ENCODE measurements at regions not wholly inside any gene's neighbourhood (a gene's known extent, or its start where the extent isn't known, plus 50 kb on each side); places are given as distances from the start of the nearest gene placed in this dataset.
"Not testable (repeated sequence)": the region's sequence is repeated elsewhere in the genome, so short reads cannot be mapped to it uniquely, and the experiment has no call there.

DNA sequence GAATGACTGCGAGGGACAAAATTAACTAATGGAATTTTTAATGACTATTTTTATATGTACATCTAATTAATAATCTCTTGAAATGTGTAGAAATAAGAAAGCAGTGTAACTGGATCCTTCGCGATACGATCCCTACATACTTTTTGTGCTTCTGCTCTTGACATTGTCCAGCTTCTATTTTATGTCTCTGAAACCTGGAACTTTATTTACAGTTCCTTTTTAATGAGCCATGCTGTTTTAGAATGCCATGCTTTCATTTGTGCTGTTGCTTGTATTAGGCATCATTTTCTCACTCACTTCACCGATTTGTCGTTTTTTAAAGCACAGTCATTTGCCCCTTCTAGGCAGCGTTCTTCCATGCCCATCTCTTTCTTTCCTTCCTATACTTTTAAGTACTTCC lies 301.3 kb downstream of the EDEM1 start:
- DNase-seq: no peak

DNA sequence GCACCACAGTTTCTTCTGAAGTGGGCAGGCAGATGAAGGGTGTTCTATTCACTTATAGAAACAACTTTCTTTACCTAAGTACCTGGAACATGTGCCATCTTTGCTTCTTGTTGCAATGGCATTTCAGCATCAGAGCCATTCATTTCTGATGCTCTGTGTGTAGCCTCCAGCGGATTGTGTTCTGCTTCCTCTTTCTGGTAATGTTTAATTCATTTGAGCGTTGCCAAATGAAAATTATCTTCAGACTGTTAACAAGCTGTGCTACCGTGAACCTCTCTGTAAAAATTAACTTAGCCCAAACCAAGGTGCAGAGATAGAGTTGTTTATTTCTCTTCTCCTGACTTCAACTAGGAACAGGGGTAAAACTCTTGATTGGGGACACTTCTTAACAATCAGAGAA lies 302.0 kb downstream of the EDEM1 start:
- DNase-seq: no peak

DNA sequence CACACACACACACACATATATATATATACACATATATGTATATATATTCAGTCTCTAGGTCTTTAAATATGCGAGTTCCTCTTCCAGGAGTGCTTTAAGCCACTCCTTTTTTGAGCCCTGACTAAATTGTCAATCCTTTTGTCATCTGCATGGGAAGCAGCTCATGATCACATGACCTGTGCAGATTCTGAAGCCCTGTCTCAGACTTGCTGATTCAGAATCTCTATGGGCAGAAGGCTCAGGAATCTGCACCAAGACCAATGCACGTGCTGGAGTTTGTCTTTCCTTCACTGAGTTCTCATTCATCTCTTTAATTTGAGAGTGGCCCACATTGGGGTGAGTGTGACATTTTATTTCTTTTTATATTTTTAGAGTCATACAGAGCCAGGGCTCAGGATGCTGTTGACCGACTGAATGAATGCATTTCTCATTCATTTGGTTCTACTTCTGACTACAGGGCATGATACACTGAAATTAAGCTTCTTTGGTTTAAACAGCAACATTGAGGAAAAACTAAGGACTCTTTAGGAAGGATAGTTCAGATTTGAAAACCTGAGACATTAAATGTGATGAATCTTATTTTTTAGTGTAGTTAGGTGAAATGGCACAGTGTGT lies 307.5 kb downstream of the EDEM1 start:
- DNase-seq: no peak

DNA sequence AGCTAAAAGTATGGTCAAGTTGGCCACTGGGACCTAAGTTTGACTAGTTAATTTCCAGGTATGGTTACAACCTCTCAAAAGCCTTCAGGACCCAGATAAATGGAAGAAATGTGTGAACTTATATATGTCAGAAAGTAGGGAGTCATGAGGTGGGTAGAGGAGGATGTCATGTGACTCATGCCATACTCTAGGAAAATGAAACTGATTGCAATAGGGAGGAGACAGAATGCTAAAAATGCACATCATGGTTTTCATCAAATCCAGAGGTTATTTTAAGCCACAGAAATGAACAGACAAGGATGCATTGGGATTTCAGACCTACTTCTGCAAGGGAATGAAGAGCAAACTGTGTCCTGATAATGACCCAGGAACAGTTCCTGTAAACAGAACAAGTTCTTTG lies 310.0 kb downstream of the EDEM1 start:
- no peak for DNase-seq

DNA sequence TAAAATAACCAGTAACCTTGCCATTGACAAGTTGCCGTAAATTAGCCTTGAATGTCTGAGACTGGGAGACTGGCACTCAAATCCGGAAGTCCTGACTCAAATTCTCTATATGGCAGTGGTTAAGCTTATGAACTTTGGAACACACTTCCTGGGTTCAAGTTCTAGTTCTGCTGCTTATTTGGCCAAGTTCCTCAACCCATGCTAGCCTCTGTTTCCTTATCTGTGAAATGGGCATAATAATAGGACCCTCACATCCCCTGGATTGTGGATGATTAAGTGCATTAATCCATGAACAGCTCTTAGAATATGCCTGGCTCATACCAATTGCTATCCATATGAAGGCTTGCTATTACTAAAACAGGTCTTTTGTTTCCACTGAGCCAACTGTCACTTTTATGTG lies 311.5 kb downstream of the EDEM1 start:
- DNase-seq: no peak

DNA sequence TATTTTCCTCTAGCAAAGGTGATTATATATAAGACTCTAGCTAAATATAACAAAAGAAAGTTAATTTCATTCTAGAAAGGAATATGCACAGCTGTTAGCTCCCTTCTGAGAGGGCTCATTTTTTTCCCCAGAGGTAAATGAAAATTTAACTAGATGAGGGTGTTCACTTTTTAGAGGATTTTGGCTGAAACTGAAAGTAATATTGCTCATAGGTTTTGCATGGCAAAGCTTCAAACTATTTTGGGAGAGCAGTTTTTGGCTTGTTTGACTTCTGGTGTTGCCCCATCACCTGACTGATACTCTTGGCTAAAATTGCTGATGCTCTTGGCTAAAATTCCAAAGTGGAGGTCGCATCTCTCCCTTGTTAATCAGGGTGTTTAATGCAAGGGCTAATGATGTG lies 311.9 kb downstream of the EDEM1 start:
- no peak for DNase-seq

DNA sequence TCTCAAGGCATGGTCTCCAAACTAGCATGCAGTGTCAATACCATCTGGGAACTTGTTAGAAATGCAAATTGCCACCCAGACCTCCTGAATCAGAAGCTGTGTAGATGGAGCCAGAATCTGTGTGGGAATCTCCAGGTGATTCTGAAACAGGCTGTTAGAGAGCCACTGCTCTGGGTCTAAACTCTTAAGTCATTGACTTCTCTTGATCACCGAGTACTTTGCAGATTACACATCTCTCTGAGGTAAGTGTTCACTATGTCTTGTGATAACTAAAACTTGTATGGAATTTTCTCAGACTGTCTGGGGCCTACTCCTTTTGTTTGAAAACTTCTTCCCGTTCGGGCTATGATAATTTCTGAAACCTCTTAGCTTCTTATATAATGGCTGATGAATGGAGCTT lies 315.6 kb downstream of the EDEM1 start:
- no peak for DNase-seq

DNA sequence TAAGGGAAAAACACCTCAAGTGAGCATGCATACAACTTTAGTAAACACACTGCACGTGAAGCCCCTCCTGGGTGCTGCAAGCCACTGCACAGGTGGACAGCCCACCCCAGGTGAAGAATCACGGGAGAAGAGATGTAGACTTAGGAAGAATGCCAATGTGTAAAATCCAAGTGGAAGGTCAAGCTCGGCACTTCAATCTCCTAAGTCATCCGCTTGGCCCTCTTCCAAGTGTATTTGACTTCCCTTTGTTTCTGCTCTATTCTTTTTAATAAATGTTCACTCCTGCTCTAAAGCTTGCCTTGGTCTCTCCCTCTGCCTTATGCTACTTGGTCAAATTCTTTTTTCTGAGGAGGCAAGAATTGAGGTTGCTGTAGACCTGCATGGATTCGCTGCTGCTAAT lies 316.6 kb downstream of the EDEM1 start:
- DNase-seq: no peak

DNA sequence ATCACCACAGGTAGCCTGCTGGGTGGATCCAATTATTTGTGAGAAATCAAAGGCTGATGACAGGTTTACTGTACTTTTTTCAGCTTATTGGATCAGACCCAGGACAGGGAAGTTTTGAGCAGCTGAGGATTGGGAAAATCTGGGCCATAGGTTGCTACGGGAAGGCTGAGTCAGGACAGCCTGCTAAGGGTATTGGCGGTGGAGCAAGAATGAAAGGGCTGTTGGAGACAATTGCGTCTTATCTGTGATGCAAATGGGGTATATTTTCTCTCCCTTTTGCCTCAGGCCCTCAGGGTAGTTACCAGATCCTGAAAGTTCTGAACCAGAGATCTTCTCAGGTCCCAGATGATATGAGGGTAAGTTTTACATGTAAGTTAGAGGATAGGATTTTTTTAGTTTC lies 317.7 kb downstream of the EDEM1 start:
- DNase-seq: no peak

DNA sequence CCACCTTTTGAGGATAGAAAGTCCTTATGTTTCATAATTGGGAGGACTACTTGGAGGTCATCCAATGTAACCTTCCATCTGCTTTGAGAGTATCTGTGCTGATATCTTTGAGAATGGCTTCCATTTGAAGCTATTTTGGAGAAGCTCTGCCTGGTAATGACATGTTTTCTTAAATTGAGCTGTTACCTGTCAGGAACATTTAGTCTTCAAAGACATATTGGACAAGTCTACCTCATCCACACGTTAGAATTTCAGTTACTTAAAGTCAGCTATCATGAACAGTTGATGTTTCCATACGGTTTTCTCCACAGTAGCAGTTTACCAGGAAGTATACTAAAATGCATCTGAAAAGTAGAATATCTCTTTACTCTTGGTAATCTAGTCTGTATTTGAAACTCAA lies 318.5 kb downstream of the EDEM1 start:
- no peak for DNase-seq

DNA sequence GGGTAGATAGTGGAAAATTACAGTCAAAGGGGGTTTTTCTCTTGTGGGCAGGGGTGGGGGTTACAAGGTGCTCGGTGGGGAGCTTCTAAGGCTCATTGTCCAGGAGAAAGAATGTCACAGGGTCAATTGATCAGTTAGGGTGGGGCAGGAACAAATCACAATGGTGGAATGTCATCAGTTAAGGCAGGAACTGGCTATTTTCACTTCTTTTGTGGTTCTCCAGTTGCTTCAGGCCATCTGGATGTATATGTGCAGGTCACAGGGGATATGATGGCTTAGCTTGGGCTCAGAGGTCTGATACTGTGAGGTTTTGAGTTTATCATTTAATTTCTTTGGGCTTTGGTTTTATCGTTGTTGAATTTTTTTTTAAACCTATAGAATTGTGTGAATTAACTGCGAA lies 321.4 kb downstream of the EDEM1 start:
- not testable (repeated sequence) for DNase-seq

DNA sequence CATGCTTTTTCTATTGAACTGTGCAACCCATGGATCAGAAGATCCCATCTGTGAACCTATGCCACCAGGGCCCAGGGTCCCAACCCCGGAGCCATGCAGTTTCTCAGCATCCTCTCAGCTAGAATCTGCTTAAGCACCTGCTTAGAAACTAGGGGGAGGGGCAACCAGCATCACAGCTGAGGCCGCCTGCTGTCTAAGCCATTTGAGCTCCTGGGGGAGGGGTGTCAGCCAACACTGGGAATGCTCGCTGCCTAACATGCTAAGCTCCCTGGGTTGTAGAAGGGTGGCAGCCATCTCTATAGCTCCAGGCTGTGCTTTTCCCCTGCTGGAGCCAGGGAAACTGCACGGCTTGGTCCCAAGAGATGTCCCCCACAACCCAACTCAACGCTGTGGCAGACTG lies 322.8 kb downstream of the EDEM1 start:
- no peak for DNase-seq

DNA sequence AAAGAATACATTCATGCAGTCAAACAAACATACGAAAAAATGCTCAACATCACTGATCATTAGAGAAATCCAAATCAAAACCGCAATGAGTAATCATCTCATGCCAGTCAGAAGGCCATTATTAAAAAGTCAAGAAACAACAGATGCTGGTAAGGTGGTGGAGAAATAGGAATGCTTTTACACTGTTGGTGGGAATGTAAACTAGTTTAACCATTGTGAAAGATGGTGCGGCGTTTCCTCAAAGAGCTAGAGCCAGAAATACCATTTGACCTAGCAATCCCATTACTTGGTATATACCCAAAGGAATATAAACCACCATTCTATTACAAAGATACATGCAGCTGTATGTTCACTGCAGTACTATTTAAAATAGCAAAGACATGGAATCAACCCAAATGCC lies 330.4 kb downstream of the EDEM1 start:
- DNase-seq: no peak

DNA sequence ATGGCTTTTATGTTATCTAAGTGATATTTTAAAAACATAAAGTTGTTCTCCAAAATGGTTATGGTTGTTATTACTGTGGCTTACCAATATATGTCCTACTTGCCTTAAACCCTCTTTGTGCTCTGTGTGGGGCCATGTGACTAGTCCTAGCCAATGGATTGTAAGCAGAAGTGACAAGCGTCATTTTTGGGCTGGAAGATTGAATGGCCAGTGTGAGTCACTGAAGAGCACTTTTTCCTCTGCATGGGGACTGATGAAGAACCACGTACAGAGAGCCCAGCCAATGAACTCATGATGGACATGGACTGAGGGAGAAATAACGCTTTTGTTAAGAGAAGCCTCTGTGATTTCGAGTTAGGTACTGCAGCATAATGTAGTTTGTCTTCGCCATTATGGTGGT lies 332.7 kb downstream of the EDEM1 start:
- DNase-seq: no peak

DNA sequence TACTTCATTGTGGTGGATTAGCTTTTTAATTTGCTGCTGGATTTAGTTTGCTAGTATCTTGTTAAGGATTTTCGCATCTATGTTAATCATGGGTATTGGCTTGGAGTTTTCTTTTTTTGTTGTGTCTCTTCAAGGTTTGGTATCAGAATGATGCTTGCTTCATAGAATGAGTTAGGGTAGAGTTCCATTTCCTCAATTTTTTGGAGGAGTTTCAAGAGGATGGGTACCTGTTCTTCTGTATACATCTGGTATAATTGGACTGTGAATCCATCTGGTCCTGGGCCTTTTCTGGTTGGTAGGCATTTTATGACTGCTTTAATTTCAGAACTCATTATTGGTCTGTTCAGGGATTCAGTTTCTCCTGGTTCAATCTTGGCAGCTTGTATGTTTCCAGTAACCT lies 335.6 kb downstream of the EDEM1 start:
- DNase-seq: no peak

DNA sequence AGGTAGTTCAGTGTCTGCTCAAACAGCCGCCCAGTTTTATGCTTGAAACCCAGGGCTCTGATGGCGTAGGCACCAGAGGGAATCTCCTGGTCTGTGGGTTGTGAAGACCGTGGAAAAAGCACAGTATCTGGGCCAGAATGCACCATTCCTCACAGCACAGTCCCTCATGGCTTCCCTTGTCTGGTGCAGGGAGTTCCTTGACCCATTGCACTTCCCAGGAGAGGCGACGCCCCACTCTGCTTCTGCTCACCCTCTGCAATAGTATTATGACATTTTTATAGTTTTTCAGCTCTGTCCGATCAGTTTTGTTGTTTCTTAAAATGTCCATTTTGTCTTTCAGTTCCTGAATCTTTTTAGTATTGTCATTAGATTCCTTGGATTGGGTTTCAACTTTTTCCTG lies 343.5 kb downstream of the EDEM1 start:
- DNase-seq: no peak

DNA sequence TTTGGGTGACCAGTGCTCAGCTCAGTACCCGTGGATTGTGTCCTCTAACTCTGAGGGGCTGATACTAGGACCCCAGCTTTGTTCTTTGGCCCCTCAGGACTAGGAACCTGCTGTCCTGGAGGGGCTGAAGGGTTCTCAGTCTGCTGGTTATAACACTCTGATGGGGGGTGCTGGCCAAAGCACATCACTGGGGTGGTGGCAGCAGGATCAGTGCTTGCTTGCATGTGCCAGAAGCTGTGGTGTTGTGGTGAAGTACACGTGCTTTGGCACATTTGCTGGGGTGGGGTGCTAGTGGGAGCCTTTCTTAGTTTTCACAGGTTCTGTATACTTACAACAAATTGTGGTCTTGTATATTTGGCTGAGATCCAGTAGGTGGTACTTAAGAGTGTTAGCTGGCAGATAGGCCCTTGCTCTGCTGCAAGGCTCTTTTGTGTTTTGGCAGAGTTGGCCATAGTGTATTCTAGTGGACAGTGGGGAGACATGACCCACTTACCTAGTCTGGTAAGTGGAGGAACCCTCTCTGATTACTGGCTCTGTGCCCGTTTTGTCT lies 344.3 kb downstream of the EDEM1 start:
- no peak for DNase-seq

DNA sequence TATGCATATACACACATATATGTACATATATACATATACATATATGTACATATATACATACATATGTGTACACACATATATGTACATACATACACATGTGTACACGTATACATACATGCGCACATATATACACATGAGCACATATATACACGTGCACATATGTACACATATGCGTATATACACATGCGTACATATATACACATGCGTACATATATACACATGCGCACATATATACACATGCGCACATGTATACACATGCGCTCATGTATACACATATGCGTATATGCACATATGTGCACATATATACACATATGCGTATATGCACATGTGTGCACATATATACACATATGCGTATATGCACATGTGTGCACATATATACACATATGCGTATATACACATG lies 353.0 kb downstream of the EDEM1 start:
- no peak for DNase-seq

DNA sequence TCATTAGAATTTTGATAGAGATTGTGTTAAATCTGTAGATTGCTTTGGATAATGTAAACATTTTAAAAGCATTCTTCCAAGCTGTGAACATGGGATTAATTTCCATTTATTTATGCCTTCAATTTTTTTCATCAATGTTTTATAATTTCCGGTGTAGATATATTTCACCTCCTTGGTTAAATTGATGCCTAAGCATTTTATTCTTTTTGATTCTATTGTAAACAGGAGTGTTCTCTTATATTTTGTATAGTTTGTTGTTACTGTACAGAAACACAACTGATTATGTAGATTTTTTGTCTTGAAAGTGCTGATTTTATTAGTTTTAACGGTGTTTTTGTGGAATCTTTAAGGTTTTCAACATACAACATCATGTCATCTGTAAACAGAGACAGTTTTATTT lies 355.0 kb downstream of the EDEM1 start:
- no peak for DNase-seq

DNA sequence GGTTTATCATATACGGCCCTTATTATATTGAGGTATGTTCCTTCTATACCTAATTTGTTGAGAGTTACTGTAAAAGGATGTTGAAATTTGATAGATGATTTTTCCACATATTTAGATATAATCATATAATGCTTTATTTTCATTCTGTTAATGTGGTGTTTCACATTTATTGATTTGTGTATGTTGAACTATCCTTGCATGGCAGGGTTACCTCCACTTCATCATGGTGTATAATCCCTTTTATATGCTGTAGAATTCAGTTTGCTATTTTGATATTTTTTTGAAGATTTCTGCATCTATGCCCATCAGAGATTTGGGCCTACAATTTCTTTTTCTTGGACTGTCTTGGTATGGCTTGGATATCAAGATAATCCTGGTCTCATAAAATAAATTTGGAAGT lies 355.5 kb downstream of the EDEM1 start:
- DNase-seq: no peak

DNA sequence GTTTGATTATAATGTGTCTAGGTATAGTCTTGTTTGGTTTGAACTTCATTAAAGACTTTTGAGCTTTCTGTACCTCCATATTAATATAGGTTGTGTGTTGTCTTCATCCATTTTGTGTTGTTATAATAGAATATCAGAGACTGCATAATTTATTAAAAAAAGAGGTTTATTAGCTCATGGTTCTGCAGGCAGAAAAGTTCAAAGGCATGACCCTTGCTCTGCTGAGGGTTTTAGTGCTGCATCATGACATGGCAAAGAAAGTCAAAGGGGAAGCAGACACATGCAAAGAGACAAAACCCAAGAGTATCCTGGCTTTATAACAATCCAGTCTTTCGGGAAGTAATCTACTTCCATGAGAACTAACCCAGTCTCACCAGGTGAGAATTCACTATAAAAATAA lies 358.2 kb downstream of the EDEM1 start:
- no peak for DNase-seq

DNA sequence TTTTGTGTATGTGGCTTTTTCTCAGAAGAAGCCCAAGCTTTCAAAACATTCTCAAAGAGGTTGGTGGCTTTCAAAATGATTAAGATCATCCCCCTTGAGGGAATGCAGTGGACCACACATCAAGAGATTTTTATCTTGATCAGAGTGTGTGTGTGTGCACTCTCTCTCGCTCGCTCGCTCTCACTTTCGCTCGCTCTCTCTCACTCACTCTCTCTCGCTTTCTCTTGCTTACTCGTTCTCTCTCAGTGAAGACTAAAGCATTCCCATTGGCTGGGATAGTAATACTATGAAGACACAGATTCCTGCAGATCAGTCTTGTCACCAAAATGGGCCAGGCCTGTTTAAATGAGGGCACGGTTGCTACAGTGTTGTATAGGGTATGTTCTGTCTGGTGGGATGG lies 365.7 kb downstream of the EDEM1 start:
- no peak for DNase-seq

DNA sequence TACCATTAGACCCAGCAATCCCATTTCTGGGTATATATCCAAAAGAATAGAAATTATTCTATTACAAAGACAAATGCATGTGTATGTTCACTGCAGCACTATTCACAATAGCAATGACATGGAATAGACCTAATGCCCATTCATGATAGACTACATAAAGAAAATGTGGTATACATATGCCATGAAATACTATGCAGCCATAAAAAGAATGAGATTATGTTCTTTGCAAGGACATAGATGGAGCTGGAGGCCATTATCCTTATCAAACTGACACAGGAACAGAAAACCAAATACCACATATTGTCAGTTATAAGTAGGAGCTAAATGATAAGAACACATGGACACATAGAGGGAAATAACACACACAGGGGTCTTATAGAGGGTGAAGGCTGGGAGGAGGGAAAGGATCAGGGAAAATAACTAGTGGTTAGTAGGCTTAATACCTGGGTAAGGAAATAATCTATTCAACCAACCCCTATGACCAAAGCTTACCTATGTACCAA lies 366.8 kb downstream of the EDEM1 start:
- DNase-seq: no peak

DNA sequence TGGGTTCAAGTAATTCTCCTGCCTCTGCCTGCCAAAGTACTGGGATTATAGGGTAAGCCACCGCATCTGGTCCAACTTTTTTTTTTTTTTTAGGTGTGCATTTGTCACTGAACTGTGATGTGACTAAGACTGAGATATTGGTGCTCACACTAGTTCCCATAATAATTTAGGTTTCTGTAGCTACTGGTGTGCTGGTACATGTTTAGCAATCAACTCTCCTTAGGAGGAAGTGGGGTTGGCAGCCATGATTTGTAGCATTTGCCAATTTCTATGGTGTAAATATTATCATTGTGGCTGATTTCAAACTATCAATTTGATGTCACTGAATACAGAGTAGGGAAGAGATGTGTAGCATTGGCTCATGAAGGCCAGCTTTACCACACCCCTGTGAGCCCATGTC lies 372.7 kb downstream of the EDEM1 start:
- DNase-seq: no peak

DNA sequence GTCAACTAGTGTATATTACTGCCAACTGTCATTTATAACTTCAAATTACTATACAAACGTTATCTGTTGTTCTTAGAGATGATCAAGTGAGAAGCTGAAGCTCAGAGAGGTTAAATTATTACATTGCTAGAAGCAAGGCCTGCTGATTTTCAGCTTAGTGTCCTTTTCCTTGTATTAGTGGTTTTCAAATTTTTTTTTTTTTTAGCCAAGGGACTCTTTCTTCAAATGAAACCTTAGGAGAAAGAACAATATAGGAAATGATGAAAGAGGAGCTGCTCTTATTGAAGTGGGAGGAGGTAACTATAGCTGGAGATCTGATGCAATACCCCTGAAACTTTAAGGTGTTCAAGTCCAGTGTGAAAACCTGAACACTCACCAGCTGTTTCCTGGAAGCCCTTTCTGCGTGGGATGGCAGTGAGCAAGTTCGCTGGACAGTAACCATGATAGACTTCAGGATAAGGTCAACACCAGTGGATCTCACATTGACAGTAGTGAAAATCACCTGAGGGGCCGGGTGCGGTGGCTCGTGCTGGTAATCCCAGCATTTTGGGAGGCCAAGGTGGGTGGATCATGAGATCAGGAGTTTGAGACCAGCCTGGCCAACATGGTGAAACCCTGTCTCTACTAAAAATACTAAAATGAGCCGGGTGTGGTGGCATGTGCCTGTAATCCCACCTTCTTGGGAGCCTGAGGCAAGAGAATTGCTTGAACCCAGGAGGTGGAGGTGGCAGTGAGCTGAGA lies 376.2 kb downstream of the EDEM1 start:
- no peak for DNase-seq
